ENCODE measurements at regions not wholly inside any gene's neighbourhood (a gene's known extent, or its start where the extent isn't known, plus 50 kb on each side); places are given as distances from the start of the nearest gene placed in this dataset.
"Not testable (repeated sequence)": the region's sequence is repeated elsewhere in the genome, so short reads cannot be mapped to it uniquely, and the experiment has no call there.

DNA sequence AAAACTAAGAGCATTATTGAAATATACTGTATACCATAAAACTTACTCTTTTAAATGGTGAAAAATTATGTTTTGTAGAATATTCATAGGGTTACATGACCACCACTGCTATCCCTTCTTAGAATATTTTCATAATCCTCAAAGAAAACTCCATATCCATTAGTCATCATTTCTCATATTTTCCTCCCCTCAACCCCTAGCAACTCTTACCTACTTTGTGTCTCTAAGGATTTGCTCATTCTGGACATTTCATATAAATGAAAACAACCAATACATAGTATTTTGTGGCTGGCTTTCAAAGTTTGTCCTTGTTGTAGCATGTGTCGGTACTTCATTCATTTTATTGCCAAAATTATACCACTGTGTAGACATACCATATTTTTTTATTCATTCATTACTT, 863.8 kb downstream of the KCNA4 start:
- no TSS peak for BruUV-seq (replicated peaks)
- TF ChIP-seq, protein P1, sequence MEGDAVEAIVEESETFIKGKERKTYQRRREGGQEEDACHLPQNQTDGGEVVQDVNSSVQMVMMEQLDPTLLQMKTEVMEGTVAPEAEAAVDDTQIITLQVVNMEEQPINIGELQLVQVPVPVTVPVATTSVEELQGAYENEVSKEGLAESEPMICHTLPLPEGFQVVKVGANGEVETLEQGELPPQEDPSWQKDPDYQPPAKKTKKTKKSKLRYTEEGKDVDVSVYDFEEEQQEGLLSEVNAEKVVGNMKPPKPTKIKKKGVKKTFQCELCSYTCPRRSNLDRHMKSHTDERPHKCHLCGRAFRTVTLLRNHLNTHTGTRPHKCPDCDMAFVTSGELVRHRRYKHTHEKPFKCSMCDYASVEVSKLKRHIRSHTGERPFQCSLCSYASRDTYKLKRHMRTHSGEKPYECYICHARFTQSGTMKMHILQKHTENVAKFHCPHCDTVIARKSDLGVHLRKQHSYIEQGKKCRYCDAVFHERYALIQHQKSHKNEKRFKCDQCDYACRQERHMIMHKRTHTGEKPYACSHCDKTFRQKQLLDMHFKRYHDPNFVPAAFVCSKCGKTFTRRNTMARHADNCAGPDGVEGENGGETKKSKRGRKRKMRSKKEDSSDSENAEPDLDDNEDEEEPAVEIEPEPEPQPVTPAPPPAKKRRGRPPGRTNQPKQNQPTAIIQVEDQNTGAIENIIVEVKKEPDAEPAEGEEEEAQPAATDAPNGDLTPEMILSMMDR (IDR thresholded peaks at IDR 0.05; ENCODE audit: unreplicated experiment), result no peak
- no peak overlapping the region for H3K4me3 Mint-ChIP-seq (ENCODE audit: low read depth, unreplicated experiment)
- no peaks in the 10 kb centered on the region for H3K4me1 Mint-ChIP-seq (ENCODE audit: low read depth, unreplicated experiment)
- no peak for DNase-seq
- CTCF ChIA-PET, result no interaction called here
- H3K36me3 Mint-ChIP-seq (ENCODE audit: insufficient read depth, unreplicated experiment), result no peaks in the 10 kb centered on the region
- no peaks in the 10 kb centered on the region for H3K9me3 Mint-ChIP-seq (ENCODE audit: low read depth, unreplicated experiment)
- no peak overlapping the region for H3K27ac Mint-ChIP-seq (ENCODE audit: unreplicated experiment)
- no peaks in the 10 kb centered on the region for H3K27me3 Mint-ChIP-seq (ENCODE audit: unreplicated experiment)
- intact Hi-C loops (cut with micrococcal nuclease; ENCODE audit: unreplicated experiment), result loop anchor here (10.0 kb wide), 1 partner anchor 448 kb away; no protein-coding TSS in a partner anchor

DNA sequence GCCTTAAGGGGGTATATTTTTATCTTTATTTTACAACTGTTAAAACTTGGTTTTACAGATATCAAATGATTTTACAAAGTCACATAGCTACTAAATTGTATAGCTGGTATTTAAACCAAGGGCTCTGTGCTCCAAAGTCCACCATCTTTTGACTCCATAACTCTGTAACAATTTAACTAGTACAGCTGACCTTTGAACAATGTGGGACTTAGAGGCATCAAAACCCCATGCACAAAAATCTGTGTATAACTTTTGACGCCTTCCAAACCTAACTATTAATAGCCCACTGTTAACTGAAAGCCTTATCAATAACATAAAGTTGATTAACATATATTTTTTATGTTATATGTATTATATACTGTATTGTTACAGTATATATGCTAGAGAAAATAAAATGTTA, 874.3 kb downstream of the KCNA4 start:
- H3K27ac Mint-ChIP-seq (ENCODE audit: unreplicated experiment); H3K36me3 Mint-ChIP-seq (ENCODE audit: insufficient read depth, unreplicated experiment); H3K27me3 Mint-ChIP-seq (ENCODE audit: unreplicated experiment); intact Hi-C loops (cut with micrococcal nuclease; ENCODE audit: unreplicated experiment); CTCF ChIA-PET; BruUV-seq (replicated peaks); DNase-seq; H3K4me3 Mint-ChIP-seq (ENCODE audit: low read depth, unreplicated experiment); H3K9me3 Mint-ChIP-seq (ENCODE audit: low read depth, unreplicated experiment); H3K4me1 Mint-ChIP-seq (ENCODE audit: low read depth, unreplicated experiment): not testable (repeated sequence)

DNA sequence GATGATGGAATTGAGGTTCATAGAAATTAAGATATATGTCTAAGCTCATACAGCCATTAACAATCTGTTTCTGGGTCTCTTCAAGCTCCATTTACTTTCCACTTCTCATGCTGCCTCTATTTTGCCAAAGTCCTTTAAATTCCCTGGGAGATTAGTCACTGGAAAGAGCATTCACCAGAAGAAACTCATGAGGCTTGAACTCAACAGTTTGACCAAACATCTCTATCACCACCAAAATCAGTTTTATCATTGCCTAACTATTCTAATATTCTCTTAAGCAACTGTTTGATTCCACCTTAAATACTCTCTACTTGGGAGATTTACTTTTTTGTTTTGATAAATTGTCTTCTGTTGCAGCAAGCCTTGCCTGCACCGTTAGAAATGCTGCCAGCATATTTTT, 881.3 kb downstream of the KCNA4 start:
- no peak overlapping the region for H3K4me3 Mint-ChIP-seq (ENCODE audit: low read depth, unreplicated experiment)
- no peaks in the 10 kb centered on the region for H3K27me3 Mint-ChIP-seq (ENCODE audit: unreplicated experiment)
- H3K4me1 Mint-ChIP-seq (ENCODE audit: low read depth, unreplicated experiment), result no peaks in the 10 kb centered on the region
- DNase-seq, result no peak
- TF ChIP-seq, protein P1 (IDR thresholded peaks at IDR 0.05; ENCODE audit: unreplicated experiment), result no peak
- no peak overlapping the region for H3K27ac Mint-ChIP-seq (ENCODE audit: unreplicated experiment)
- H3K9me3 Mint-ChIP-seq (ENCODE audit: low read depth, unreplicated experiment), result no peaks in the 10 kb centered on the region
- no peaks in the 10 kb centered on the region for H3K36me3 Mint-ChIP-seq (ENCODE audit: insufficient read depth, unreplicated experiment)
- intact Hi-C loops (cut with micrococcal nuclease; ENCODE audit: unreplicated experiment), result no loop called here
- CTCF ChIA-PET, result no interaction called here
- no TSS peak for BruUV-seq (replicated peaks)

DNA sequence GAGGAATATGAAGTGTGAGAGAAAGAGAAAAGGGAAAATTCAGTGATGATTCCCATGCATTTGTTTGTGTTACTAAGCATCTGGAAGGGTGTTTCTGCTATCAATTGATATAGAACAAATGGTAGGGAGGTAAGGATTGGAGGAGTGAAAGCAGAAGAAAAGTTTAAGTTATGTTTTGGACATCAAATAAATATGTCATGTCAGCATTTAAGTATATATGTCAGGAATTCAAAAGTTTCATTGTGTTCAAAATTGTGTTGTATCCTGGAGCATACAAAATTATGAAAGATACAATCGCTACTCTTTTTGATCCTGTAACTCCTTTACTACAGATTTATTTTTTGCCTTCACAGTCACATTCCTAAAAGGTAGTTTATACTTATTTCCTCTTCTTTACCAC, 885.8 kb downstream of the KCNA4 start:
- H3K36me3 Mint-ChIP-seq (ENCODE audit: insufficient read depth, unreplicated experiment), result no peaks in the 10 kb centered on the region
- H3K27ac Mint-ChIP-seq (ENCODE audit: unreplicated experiment), result no peak overlapping the region
- no peak overlapping the region for H3K4me3 Mint-ChIP-seq (ENCODE audit: low read depth, unreplicated experiment)
- intact Hi-C loops (cut with micrococcal nuclease; ENCODE audit: unreplicated experiment), result no loop called here
- no peak for DNase-seq
- CTCF ChIA-PET, result no interaction called here
- no peaks in the 10 kb centered on the region for H3K27me3 Mint-ChIP-seq (ENCODE audit: unreplicated experiment)
- no peaks in the 10 kb centered on the region for H3K9me3 Mint-ChIP-seq (ENCODE audit: low read depth, unreplicated experiment)
- BruUV-seq (replicated peaks), result no TSS peak
- TF ChIP-seq, protein P1 (IDR thresholded peaks at IDR 0.05; ENCODE audit: unreplicated experiment), result no peak
- no peaks in the 10 kb centered on the region for H3K4me1 Mint-ChIP-seq (ENCODE audit: low read depth, unreplicated experiment)

DNA sequence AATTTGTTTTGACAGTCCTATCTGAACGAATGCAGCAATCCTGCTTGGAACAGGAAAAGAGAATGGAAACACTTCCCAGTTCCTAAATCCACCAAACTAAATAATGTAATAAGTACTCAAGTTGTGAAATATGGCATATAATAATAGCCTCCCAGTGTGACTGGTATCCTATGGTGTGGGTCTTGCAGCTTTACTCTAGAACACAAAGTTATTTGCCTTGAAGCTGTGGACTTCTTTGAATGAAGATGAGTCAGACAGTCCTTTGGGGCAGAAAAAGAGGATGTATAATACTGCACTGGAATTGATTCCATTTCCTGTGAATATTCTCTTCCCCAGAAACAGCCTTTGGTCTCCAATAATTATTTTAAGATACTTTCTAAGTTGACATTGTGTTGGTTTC, 887.0 kb downstream of the KCNA4 start:
- CTCF ChIA-PET, result interaction anchor here (1.2 kb wide), 1 partner anchor 10 kb away, joined by 5 read pairs; no protein-coding TSS in a partner anchor
- Mint-ChIP-seq H3K4me1 (ENCODE audit: low read depth, unreplicated experiment) (no peaks in the 10 kb centered on the region), H3K27me3 (ENCODE audit: unreplicated experiment) (no peaks in the 10 kb centered on the region), H3K4me3 (ENCODE audit: low read depth, unreplicated experiment) (no peak overlapping the region), H3K36me3 (ENCODE audit: insufficient read depth, unreplicated experiment) (no peaks in the 10 kb centered on the region), H3K27ac (ENCODE audit: unreplicated experiment) (no peak overlapping the region), H3K9me3 (ENCODE audit: low read depth, unreplicated experiment) (no peaks in the 10 kb centered on the region)
- no peak for DNase-seq
- BruUV-seq (replicated peaks), result no TSS peak
- TF ChIP-seq, protein P1 (IDR thresholded peaks at IDR 0.05; ENCODE audit: unreplicated experiment), result no peak
- intact Hi-C loops (cut with micrococcal nuclease; ENCODE audit: unreplicated experiment), result no loop called here

Measured in Calu3 (cell line).